HCT116 (cell line): ENCODE measurements at regions not wholly inside any gene's neighbourhood (a gene's known extent, or its start where the extent isn't known, plus 50 kb on each side); places are given as distances from the start of the nearest gene placed in this dataset.

ENCODE experiments used
- ATAC-seq: fragments of 200-7000 bp; cut with Tn5 transposase; 2 replicates; pipeline ENCODE4 v1.9.1; 2020; ENCODE audit warnings: mild to moderate bottlenecking, moderate library complexity
- BruUV-seq: library from RNA; stranded (reverse); fragments of 400-500 nt; replicated peaks from 2 replicates; lab custom pipeline; 2021; lab: Mats Ljungman, UMichigan
- CTCF ChIA-PET: fragments of 300-600 bp; sonication (Branson Sonifier 250); formaldehyde crosslinking; loops from one replicate; lab custom pipeline; 2021; ENCODE audit warnings: antibody characterized with exemption; lab: Charles Lee
- POLR2A ChIA-PET: fragments of 300-600, 350-600 bp; sonication (Branson Sonifier 250); formaldehyde crosslinking; loops from one replicate; lab custom pipeline; 2021; ENCODE audit warnings: antibody characterized with exemption; lab: Charles Lee
- RAD21 ChIA-PET, 2 experiments: fragments of 300-600 bp; sonication (Branson Sonifier 250); formaldehyde crosslinking; loops; one replicate each; lab custom pipeline; 2023; ENCODE audit warnings: low total read pairs in 2 of 2; ENCODE audit not compliant: uncharacterized antibody in 2 of 2, unreplicated experiment in 2 of 2, low non-redundant PET in 1 of 2; lab: Charles Lee
- DNase-seq: peaks from one replicate; pipeline ENCODE4 v3.0.0-alpha.2; 2010; ENCODE audit warnings: low read depth, low spot score
- H2AFZ ChIP-seq: fragments of 200-600 bp; shearing (Covaris generic), sonication (generic); 2 replicates; pipeline ENCODE4 v1.6.1; 2017; ENCODE audit warnings: low read depth, mixed run types, mixed read lengths, antibody characterized with exemption, low read length; ENCODE audit not compliant: poor library complexity, severe bottlenecking
- H3K27ac ChIP-seq: 2 replicates; pipeline ENCODE4 v1.5.1; 2012; ENCODE audit warnings: low read depth, low read length
- H3K27me3 ChIP-seq: fragments of 200-600 bp; sonication (generic); 2 replicates; pipeline ENCODE4 v1.6.1; 2016; ENCODE audit warnings: mixed run types, low read length, mixed read lengths; ENCODE audit not compliant: insufficient read depth
- H3K36me3 ChIP-seq, 2 experiments: fragments of 200-500 bp in 1 of 2; fragments of 200-600 bp in 1 of 2; sonication (Bioruptor generic) in 1 of 2; sonication (generic) in 1 of 2; 2 replicates each; pipeline versions ENCODE4 v1.5.1 to v1.6.1; 2014 to 2016; ENCODE audit warnings: low read length in 2 of 2, inconsistent platforms in 1 of 2, mixed read lengths in 1 of 2, mixed run types in 1 of 2; ENCODE audit not compliant: insufficient read depth in 2 of 2, control insufficient read depth in 1 of 2
- H3K4me1 ChIP-seq, 2 experiments: fragments of 200-600 bp in 1 of 2; sonication (generic) in 1 of 2; 2 replicates each; pipeline versions ENCODE4 v1.5.1 to v1.6.1; 2012 to 2017; ENCODE audit warnings: low read length in 2 of 2, inconsistent platforms in 1 of 2, mild to moderate bottlenecking in 1 of 2, mixed read lengths in 1 of 2, mixed run types in 1 of 2, moderate library complexity in 1 of 2; ENCODE audit not compliant: insufficient read depth in 2 of 2, control insufficient read depth in 1 of 2
- H3K4me2 ChIP-seq: fragments of 200-600 bp; sonication (generic); 2 replicates; pipeline ENCODE4 v1.6.1; 2017; ENCODE audit warnings: mixed run types, low read length, mixed read lengths
- H3K4me3 ChIP-seq, 2 experiments: fragments of 200-600 bp in 1 of 2; sonication (generic) in 1 of 2; replicated peaks in 1 of 2; 2 replicates each; pipeline ENCODE4 v1.5.1; 2011 to 2016; ENCODE audit warnings: low read length in 2 of 2, control low read depth in 1 of 2, low read depth in 1 of 2, mild to moderate bottlenecking in 1 of 2, mixed read lengths in 1 of 2, mixed run types in 1 of 2
- H3K79me2 ChIP-seq: fragments of 200-600 bp; sonication (generic); 2 replicates; pipeline ENCODE4 v1.6.1; 2017; ENCODE audit warnings: mild to moderate bottlenecking, mixed run types, low read length, moderate library complexity, mixed read lengths; ENCODE audit not compliant: insufficient read depth
- H3K9ac ChIP-seq: fragments of 200-600 bp; sonication (generic); 2 replicates; pipeline ENCODE4 v1.6.1; 2016; ENCODE audit warnings: low read length, mixed read lengths
- H3K9me2 ChIP-seq: fragments of 200-600 bp; sonication (generic), shearing (Covaris generic); 2 replicates; pipeline ENCODE4 v1.6.1; 2017; ENCODE audit warnings: mixed run types, mild to moderate bottlenecking, moderate library complexity; ENCODE audit not compliant: insufficient read depth
- H3K9me3 ChIP-seq, 2 experiments: fragments of 200-500 bp in 1 of 2; fragments of 200-600 bp in 1 of 2; sonication (Bioruptor generic) in 1 of 2; sonication (generic) in 1 of 2; 2 replicates each; pipeline ENCODE4 v1.6.1; 2014 to 2017; ENCODE audit warnings: low read length in 2 of 2, mixed read lengths in 2 of 2, inconsistent platforms in 1 of 2, low read depth in 1 of 2, mild to moderate bottlenecking in 1 of 2, mixed run types in 1 of 2, moderate library complexity in 1 of 2; ENCODE audit not compliant: control insufficient read depth in 1 of 2, insufficient read depth in 1 of 2
- H4K20me1 ChIP-seq: fragments of 200-600 bp; sonication (generic), shearing (Covaris generic); 2 replicates; pipeline ENCODE4 v1.6.1; 2017; ENCODE audit warnings: mixed run types, mild to moderate bottlenecking, moderate library complexity; ENCODE audit not compliant: insufficient read depth
- ATF3 ChIP-seq: IDR thresholded peaks from 2 replicates; pipeline ENCODE4 v1.6.1; 2012
- CEBPB ChIP-seq: IDR thresholded peaks from 2 replicates; pipeline ENCODE4 v1.6.1; 2012; ENCODE audit warnings: low read depth
- CTCF ChIP-seq, 3 experiments: fragments of 200-600 bp in 1 of 3; sonication (generic) in 1 of 3; IDR thresholded peaks in 2 of 3; conservative IDR thresholded peaks in 1 of 3; 2 replicates each; pipeline ENCODE4 v1.5.1; 2012 to 2017; ENCODE audit warnings: low read depth in 2 of 3, low read length in 2 of 3, antibody characterized with exemption in 1 of 3, borderline replicate concordance in 1 of 3, control low read depth in 1 of 3, mild to moderate bottlenecking in 1 of 3, mixed read lengths in 1 of 3, mixed run types in 1 of 3, moderate library complexity in 1 of 3; ENCODE audit not compliant: insufficient read depth in 1 of 3
- EGR1 ChIP-seq: IDR thresholded peaks from 2 replicates; pipeline ENCODE4 v1.6.1; 2012; ENCODE audit warnings: low read depth
- ELF1 ChIP-seq: IDR thresholded peaks from 2 replicates; pipeline ENCODE4 v1.6.1; 2012; ENCODE audit warnings: low read depth, borderline replicate concordance
- FOSL1 ChIP-seq: IDR thresholded peaks from 2 replicates; pipeline ENCODE4 v1.6.1; 2012; ENCODE audit warnings: low read depth
- JUND ChIP-seq: IDR thresholded peaks from 2 replicates; pipeline ENCODE4 v1.6.1; 2012
- MAX ChIP-seq: IDR thresholded peaks from 2 replicates; pipeline ENCODE4 v1.6.1; 2012
- POLR2AphosphoS5 ChIP-seq: IDR thresholded peaks from 2 replicates; pipeline ENCODE4 v1.6.1; 2011; ENCODE audit warnings: mild to moderate bottlenecking, low read depth, low read length, moderate library complexity
- REST ChIP-seq: IDR thresholded peaks from 2 replicates; pipeline ENCODE4 v1.6.1; 2012; ENCODE audit warnings: low read depth
- TCF7L2 ChIP-seq: IDR thresholded peaks from 2 replicates; pipeline ENCODE4 v1.7.0; 2011; ENCODE audit warnings: borderline replicate concordance, inconsistent platforms; ENCODE audit not compliant: insufficient read depth, insufficient read length; ENCODE audit errors: extremely low read depth
- YY1 ChIP-seq: IDR thresholded peaks from 2 replicates; pipeline ENCODE4 v1.6.1; 2011; ENCODE audit warnings: low read length, low read depth, moderate library complexity, mild to moderate bottlenecking; ENCODE audit not compliant: insufficient replicate concordance; ENCODE audit errors: extremely low read depth
- ZBTB33 ChIP-seq: IDR thresholded peaks from 2 replicates; pipeline ENCODE4 v1.6.1; 2011; ENCODE audit warnings: mild to moderate bottlenecking, low read length, moderate library complexity; ENCODE audit not compliant: insufficient replicate concordance; ENCODE audit errors: extremely low read depth
- ZFX ChIP-seq: fragments of 450-650 bp; IDR thresholded peaks from 2 replicates; pipeline ENCODE4 v1.6.1; 2017
- ZNF274 ChIP-seq: fragments of 200-500 bp; sonication (Bioruptor generic); IDR thresholded peaks from 2 replicates; pipeline ENCODE4 v1.6.1; 2014; ENCODE audit warnings: mild to moderate bottlenecking, low read depth, low read length, inconsistent platforms
- intact Hi-C: fragments of 100-400 bp; cut with micrococcal nuclease; formaldehyde crosslinking; loops from 2 replicates; pipeline ENCODE4 v1.10.0; 2022

- no peak for DNase-seq
- intact Hi-C loops: no loop called here
- peaks cover 0 to 11% of the 10 kb centered on the region in 2 experiments; a peak in 1 of 4 replicates for H3K4me1 ChIP-seq
- H3K27me3 ChIP-seq: no peaks in the 10 kb centered on the region
- ATAC-seq: no peak
- H3K9me3 ChIP-seq: no peaks in the 10 kb centered on the region
- POLR2A ChIA-PET: interaction anchor here (0.6 to 2.3 kb wide), 6 partner anchors 18 to 169 kb away, joined by 3 to 17 read pairs (median 6); no protein-coding TSS in a partner anchor
- no peaks in the 10 kb centered on the region for H3K9me2 ChIP-seq
- no peaks in the 10 kb centered on the region for H4K20me1 ChIP-seq
- BruUV-seq: no TSS peak
- RAD21 ChIA-PET: no interaction called here
- no peaks in the 10 kb centered on the region for H3K36me3 ChIP-seq
- no peak overlapping the region for H3K4me3 ChIP-seq
- no peak overlapping the region for H3K27ac ChIP-seq
- no peak overlapping the region for H3K9ac ChIP-seq
- H3K79me2 ChIP-seq: no peaks in the 10 kb centered on the region
- CTCF ChIA-PET: no interaction called here
- no peak overlapping the region for H2AFZ ChIP-seq
- no peak overlapping the region for H3K4me2 ChIP-seq
- TF ChIP-seq CTCF (IDR thresholded peaks at IDR 0.05 in 2 of 3, conservative IDR thresholded peaks at IDR 0.05 in 1 of 3; ENCODE audit: borderline replicate concordance in 1 of 3, insufficient read depth in 1 of 3, low read depth in 2 of 3, low read length in 2 of 3) (no peak), FOSL1 (no peak), ZBTB33 (no peak), ZFX (no peak), ATF3 (no peak), ZNF274 (no peak), MAX (no peak), POLR2AphosphoS5 (no peak), TCF7L2 (no peak), YY1 (no peak), CEBPB (no peak), JUND (no peak), EGR1 (no peak), ELF1 (no peak), REST (no peak)
Observed at GRCh38 chr1:148354284-148354912, 128.7 kb downstream of the PPIAL4G start.
